GM19438 (cell line): ENCODE measurements at regions not wholly inside any gene's neighbourhood (a gene's known extent, or its start where the extent isn't known, plus 50 kb on each side); places are given as distances from the start of the nearest gene placed in this dataset.
"Not testable (repeated sequence)": the region's sequence is repeated elsewhere in the genome, so short reads cannot be mapped to it uniquely, and the experiment has no call there.

Source experiments
- ATAC-seq: cut with Tn5 transposase; IDR thresholded peaks from one replicate; pipeline ENCODE4 v1.9.1; 2021; ENCODE audit warnings: low read depth; ENCODE audit not compliant: unreplicated experiment

GRCh38 chr12:83244001-83244400, 557.3 kb downstream of the TMTC2 start:
- ATAC-seq: no peak

- not testable (repeated sequence) for ATAC-seq
Measured at GRCh38 chr12:83233987-83234386, 547.3 kb downstream of the TMTC2 start.

GRCh38 chr12:83226960-83227359, 540.3 kb downstream of the TMTC2 start:
- ATAC-seq: not testable (repeated sequence)

- no peak for ATAC-seq
Measured at GRCh38 chr12:83225806-83226205, 539.1 kb downstream of the TMTC2 start.

- ATAC-seq: no peak
Measured at GRCh38 chr12:83224012-83224411, 537.3 kb downstream of the TMTC2 start.

GRCh38 chr12:83220774-83221173, 534.1 kb downstream of the TMTC2 start:
- ATAC-seq: no peak

GRCh38 chr12:83216230-83216629, 529.5 kb downstream of the TMTC2 start:
- ATAC-seq: no peak

GRCh38 chr12:83214185-83214584, 527.5 kb downstream of the TMTC2 start:
- ATAC-seq: no peak

- ATAC-seq: no peak
Measured at GRCh38 chr12:83210933-83211332, 524.2 kb downstream of the TMTC2 start.

- no peak for ATAC-seq
Measured at GRCh38 chr12:83199069-83199468, 512.4 kb downstream of the TMTC2 start.

GRCh38 chr12:83198291-83199015, 511.7 kb downstream of the TMTC2 start:
- ATAC-seq: no peak

- no peak for ATAC-seq
Measured at GRCh38 chr12:83197483-83197914, 510.8 kb downstream of the TMTC2 start.

GRCh38 chr12:83196694-83197350, 510.1 kb downstream of the TMTC2 start:
- no peak for ATAC-seq

- ATAC-seq: no peak
Measured at GRCh38 chr12:83190631-83191390, 504.1 kb downstream of the TMTC2 start.

- no peak for ATAC-seq
Measured at GRCh38 chr12:83186419-83186818, 499.7 kb downstream of the TMTC2 start.

- no peak for ATAC-seq
Measured at GRCh38 chr12:83185241-83185640, 498.5 kb downstream of the TMTC2 start.
